GM18498 (cell line): ENCODE measurements at regions not wholly inside any gene's neighbourhood (a gene's known extent, or its start where the extent isn't known, plus 50 kb on each side); places are given as distances from the start of the nearest gene placed in this dataset.
"Not testable (repeated sequence)": the region's sequence is repeated elsewhere in the genome, so short reads cannot be mapped to it uniquely, and the experiment has no call there.

Source experiments
- ATAC-seq: cut with Tn5 transposase; IDR thresholded peaks from one replicate; pipeline ENCODE4 v1.9.1; 2021; ENCODE audit warnings: mild to moderate bottlenecking, moderate library complexity; ENCODE audit not compliant: unreplicated experiment

DNA sequence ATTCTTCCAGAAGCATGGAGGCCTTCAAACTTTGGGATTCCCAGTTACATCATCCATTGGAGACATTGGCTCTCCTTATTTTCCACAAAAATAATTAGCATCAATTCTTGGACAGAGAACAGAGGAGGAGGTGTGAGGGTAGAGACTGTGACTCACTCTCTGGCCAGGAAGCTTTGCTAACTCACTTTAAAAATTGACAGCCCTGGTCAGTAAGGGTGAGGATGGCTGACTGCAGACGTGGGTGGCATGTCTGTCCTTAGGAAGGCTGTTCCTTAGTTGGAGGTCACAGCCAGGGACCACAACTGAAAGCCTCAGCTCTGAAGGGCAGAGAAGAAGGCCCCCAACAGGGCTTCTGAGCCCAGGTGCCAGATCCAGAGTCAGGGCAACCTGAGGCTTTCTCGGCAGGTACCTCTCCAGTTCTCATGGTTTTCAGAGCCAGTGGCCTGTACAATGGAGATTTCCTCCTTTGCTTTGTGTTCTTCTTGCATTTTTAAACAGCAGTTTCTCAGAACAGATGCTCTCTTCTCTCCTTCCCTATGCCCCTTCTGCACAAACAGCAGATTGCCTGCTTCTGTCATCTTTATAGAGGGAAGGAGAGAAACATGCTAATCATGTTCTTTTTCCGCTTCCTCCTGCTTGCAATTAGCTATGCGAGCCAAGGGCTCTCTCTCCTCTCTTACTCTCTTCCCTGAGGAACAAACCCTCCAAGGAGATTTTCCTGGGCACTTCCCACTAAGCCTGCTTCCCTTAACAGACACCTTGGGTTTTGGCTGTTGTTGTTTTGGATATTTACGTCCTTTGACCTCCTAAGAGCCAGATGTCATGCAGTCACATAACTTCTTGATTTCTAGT lies 92.5 kb upstream of the ZNF366 start:
- no peak for ATAC-seq

- no peak for ATAC-seq
Measured at GRCh38 chr5:72599065-72599433, 91.8 kb upstream of the ZNF366 start.

DNA sequence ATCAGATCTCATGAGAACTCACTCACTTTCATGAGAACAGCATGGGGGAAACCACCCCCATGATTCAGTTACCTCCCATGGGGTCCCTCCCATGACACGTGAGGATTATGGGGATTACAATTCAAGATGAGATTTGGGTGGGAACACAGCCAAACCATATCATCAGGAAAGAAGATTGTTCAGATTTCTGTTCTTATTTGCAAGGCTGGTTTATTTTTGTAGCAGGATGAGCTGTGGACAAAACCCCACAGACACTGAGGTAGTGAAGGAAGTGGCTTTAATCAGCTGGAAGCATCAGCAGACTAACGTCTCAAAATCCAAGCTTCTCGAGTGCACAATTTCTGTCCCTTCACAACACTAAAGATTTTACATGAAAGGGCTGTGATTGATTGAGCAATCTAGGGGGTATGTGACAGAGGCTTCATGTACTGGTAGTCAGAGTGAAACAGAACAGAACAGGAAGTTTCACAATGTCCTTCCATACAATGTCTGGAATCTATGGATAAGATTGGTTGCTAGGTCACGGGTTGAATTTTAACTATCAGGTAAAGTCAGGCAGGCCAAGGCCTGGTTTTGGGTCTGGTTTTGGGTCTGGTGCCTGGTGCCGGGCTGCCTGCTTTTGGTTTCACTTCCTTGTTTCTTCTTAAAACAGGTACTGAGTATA lies 91.3 kb upstream of the ZNF366 start:
- ATAC-seq, result no peak

DNA sequence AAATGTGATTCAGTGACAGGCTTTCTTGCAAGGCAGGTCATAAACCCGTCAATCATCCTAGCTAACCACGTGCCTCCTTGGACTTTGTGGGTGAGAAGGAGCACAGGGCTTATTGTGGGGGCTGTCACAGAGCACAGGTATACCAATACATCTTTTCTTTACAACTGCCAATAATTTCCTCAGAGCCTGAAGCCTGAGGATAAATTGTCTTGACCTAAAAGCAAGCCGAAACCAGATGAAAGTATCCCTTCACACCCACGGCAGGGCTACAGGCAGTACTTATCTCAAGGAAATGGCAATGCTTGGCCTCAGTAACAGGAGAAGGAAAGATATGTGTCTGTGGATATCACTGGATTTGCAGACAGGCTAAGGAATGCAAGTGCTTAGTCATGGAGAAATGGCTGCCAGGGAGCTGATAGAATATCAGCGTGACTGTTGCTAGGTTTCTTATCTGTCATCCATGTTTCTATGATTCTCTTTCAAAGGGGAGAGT lies 90.3 kb upstream of the ZNF366 start:
- no peak for ATAC-seq

- ATAC-seq, result no peak
Measured at GRCh38 chr5:72596956-72597355, 89.7 kb upstream of the ZNF366 start.

DNA sequence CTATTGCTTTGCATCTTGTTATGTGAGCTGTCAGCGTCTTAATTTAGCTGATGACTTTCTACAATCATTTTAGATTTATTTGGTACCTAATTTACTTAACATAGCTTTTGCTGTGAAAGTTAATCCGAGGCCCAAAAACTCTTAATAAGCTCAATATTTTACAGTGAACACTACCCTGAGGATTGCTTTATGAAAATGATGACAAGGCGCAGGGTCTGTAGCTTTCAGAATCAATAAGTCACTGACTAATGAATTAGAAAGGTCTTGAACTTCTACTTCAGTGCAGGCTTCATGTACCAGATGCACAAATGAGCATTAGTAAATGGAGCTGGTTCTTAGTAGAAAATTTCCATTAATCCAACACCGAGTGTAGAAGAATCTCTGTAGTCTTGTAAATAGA lies 81.4 kb upstream of the ZNF366 start:
- no peak for ATAC-seq

- ATAC-seq, result no peak
Measured at GRCh38 chr5:72587661-72588308, 80.6 kb upstream of the ZNF366 start.

GRCh38 chr5:72586788-72587530 lies 79.7 kb upstream of the ZNF366 start:
- no peak for ATAC-seq

- peak; percentile 76 for ATAC-seq
Measured at GRCh38 chr5:72584466-72584865, 77.3 kb upstream of the ZNF366 start.

GRCh38 chr5:72579290-72579689 lies 72.1 kb upstream of the ZNF366 start:
- ATAC-seq, result not testable (repeated sequence)

- no peak for ATAC-seq
Measured at GRCh38 chr5:72572236-72572765, 65.1 kb upstream of the ZNF366 start.

DNA sequence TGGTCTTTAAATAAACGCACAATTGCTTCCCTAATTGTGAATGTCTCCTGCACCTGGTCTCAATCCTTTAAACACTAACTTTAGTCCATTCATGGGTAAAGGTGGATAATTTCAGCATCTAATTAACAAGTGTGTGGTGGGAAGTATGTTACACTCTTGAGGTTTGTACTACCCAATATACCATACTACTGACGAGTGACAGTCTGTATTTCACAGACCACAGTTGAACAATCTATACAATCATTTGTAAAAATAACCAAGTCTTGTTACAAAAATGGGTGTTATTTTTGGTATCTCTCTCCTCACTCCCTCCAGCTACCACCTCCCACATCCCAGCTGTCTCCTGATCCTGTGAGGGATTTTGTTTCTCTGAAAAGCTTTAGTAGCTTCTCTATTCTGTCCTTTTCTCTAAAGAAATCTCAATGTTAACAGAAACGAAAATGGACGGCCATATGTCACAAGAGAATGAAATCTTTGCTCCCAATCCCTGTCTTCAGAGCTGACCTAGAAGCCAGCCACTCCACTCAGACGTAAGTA lies 62.3 kb upstream of the ZNF366 start:
- ATAC-seq, result no peak

GRCh38 chr5:72566746-72567145 lies 59.5 kb upstream of the ZNF366 start:
- peak; percentile 62 for ATAC-seq

DNA sequence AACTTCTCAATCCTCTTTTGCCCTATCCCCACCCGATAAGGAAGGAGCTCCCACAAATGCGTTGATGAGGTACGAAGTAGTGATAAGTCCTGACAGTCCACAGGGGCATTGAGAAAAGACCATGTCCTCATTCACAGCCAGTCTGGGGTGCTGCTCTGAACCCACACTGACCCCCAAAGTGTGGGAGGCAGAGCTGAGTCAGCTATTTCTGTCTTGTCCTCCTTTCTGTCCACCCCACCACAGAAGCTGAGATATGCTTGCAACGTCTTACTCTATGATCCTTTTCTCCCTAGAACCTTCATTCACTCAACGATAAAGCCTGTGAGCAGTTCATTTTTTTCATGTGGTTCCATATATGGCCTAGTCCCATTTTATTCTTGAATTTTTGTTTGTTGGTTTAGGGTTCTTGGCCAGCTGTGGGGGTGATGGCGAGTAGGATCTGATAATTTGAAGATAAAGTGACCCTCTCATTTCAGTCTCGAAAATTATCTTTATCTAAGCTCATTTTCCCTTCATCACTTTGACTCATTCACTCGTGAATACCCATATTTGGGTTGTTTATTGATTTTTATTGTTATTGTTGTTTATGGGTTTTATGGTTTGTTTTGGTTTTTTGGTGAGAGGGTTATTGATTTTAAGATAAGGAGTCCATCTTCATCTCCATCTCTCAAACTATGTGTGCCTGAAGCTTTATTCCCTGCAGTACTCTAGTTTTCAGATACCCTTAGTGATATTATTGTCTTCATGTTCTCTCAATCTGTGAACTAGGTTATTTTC lies 58.5 kb upstream of the ZNF366 start:
- no peak for ATAC-seq

DNA sequence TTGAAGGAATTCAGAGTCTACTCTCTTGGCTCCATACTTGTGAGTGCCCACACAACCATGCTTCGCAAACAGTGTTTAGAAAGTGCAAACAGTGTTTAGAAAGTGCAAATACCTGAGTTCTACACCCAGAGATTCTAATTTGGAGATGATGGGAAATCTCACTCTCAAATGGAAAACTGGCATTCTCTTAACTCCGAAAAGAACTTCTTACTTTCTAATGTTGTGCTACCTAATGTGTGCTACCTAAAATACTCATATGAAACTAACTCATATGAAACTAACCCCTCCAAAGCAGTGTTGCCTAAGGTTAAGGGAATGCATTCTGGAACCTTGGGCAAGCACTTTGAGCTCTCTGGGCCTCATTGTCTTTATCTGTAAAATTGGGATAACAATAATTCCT lies 55.5 kb upstream of the ZNF366 start:
- no peak for ATAC-seq

DNA sequence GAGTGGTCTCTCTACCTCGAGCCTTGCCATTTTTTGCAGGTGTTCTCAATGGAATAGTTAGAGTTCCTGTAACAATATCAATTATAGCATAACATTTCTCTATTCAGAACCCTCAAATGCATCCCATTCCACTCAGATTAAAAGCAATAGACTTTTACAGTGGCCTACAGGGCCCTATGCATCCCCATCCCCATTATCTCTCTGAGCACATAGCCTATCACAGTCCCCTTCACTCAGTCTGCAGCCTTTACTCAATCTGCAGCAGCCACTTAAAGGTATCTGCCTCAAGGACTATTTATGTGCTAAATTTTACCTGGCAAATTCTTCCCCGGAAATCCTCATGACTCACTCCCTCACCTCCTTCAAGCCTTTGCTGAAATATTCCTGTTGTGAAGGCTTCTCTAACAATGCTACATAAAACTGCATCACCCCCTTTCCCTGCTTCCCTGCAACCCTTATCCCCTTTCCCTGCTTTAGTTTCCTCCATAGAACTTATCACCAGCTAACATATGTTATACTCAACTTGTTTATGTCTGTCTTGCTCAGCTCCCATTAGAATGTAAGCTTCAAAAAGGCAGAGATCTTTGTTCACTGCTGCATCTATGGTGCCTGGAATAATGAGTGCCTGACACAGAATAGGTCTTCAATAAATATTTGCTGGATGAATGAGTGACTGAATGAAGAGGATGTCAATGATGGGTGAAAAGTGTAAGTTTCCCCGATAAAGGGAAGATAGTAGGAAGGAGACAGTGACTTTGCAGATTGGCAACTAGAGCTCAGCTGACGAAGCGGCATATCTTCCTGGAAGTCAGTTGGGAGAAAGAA lies 54.1 kb upstream of the ZNF366 start:
- ATAC-seq, result no peak

DNA sequence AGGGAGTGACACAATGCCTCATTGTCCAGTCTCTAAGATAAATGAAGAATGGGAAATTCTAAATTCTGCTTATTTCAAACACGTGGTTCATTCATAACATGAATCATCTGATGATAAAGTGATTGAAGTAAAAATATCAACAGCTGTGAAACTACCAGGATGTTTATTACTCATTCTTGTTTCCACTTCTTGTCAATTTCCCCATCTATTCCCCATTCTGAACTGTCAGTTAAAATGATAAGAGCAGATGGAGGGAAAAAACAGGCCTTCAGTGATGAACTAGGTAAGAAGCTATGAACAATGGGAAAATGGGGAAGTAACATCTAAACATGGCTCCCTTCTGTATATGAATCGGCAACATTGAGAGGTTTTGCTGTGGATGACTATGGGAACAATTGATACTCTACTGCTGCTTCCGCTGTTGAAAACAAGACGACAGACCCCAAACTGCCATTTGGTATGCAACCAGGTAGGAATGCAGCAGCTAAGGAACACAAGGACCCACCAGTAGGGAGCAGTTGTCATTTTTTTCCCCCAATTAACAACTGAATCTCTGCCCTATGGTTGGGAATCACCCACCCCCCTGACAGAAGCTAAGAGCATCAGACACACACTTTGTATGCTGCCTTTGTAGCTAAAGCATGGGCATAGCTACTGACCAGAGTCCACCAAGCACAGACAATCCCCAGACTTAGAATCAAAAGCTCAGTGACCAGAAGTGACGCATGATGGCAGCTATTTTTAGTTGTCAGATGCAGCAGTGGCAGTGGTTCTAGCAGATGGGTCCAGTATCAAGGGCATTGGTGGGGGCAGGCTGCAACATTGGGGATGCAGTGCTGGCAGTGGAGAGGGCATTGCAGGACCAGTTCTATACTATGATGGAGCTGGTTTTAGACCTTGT lies 52.9 kb upstream of the ZNF366 start:
- no peak for ATAC-seq

DNA sequence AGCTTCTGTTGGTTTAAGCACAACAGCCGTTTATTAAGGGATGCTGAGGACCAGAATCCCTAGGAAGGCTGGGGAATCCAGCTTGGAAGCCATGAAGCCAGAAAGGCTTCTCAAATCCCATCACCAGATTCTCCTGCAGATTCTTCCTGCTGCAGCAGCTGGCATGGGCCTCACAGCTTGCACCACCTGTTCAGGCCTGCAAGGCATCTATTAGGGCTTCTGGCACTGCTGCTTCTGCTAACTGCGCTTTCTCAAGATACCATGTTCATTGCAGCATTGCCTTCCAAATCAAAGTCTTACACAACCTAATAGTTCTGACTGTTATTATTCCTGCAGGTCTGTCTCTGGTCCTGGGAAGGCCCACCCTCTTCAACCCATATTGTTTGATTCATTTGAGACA lies 51.2 kb upstream of the ZNF366 start:
- no peak for ATAC-seq
